Esophagus mucosa (tissue), 1 donor: ENCODE measurements at regions not wholly inside any gene's neighbourhood (a gene's known extent, or its start where the extent isn't known, plus 50 kb on each side); places are given as distances from the start of the nearest gene placed in this dataset.

Experiments
- ATAC-seq: fragments of 200-7000 bp; cut with Tn5 transposase; one replicate; pipeline ENCODE4 v1.9.1; 2020
- donor health status: DM: yes; HTN: yes; CAD: no.

DNA sequence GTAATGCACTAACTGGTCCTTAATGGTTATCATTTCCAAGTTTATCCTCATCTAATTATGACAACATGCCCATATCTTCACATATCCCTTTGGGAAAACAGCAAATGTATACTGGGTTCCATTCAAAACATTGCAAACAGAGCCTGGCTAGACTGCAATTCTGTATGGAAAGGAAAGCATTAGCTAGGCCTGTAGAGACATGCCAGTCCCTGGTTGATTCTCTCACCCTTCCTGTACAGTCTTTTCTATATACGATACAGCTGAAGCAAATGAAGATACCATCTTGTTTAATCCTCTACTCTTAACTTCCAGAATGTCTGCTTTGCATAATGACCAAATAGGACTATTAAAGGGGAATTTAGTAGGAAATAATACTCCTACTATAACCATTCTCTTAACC, 294.4 kb upstream of the MC4R start:
- ATAC-seq, result no peak

DNA sequence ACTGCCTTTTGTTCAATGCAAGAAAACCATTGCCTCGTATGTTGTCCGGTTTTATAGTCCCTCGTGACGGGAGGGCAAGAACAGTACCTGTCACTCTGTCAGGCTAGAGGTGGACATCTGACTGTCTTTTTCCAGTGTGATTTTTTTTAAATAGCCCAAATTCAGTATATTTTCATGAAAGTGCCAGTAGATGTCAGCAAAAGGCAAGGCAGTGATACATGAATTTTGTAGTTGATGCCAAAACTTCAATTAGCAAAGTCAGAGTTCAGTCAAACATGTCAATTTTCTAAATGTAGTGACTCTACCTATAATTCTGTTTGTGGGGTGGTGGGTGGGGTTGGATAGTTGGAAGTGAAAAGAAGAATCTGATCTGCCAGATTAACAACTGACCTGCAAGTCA, 296.0 kb upstream of the MC4R start:
- no peak for ATAC-seq

DNA sequence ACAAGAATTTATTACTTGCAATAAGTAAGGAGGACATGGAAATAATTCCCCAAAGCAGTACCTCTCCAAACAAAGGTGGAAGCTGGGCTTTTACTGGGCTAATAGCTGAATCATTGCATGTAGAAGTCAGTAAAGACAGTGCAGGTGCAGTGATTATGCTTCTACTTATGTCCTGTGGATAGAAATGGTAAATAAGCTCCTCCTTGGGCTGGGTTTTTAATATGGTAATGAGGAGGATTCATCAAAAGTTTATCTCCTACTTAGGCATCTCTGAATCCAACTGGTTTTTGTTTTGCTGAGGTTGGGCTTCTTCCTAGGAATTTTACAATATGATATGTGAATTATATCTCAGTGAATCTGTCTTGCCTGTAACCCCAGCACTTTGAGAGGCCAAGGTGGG, 297.4 kb upstream of the MC4R start:
- no peak for ATAC-seq

DNA sequence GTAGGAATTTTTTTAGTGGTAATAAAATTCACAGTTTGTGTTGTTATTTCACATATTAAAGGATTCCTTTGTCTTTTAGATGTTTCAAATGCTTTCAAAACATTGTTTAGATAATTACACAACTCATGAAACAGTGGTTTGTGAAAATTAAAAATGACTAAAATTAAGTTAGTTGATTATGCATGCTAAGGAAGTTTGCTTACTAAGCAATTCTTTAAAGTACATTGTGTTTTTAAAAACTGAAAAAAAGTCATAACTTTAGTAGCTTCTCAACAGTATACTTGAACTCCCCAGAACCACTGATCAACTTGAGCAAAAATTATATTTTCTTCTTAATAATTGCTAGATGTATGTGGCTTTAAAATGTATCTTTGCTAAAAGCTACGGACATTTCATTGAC, 298.4 kb upstream of the MC4R start:
- ATAC-seq, result no peak

DNA sequence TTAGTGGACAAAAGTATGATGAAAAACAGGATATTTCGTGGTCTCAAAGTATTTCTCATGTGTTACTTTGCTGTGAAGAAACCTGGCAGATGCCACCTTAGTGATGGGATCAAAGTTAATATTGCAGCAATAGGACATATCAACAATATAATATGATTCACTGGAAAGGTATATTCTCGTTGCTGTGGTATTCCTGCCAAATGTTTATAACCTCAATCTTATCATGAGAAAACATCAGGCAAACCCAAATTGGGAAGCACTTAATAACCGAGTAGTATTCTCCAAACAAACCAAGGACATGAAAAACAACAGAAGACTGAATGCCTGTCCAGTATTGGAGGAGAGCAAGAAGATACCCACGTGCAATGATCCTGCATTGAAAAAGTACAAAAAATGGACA, 302.6 kb upstream of the MC4R start:
- no peak for ATAC-seq

DNA sequence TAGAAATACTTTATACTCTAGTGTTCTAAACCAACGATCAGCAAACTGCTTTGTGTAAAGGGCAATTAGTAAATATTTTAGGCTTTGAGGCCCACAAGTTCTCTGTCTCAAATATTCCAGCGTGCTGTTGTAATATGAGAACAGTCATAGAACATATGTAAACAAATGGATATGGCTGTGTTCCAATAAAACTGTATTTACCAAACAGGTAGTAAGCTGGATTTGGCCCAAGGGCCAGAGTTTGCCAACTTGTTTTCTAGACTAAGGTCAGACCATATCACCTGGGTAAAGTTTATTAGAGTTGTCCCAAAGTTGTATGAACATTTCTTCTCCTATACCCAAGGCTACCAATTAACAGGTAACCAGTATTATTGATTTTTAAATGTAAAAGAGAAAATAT, 303.2 kb upstream of the MC4R start:
- no peak for ATAC-seq

DNA sequence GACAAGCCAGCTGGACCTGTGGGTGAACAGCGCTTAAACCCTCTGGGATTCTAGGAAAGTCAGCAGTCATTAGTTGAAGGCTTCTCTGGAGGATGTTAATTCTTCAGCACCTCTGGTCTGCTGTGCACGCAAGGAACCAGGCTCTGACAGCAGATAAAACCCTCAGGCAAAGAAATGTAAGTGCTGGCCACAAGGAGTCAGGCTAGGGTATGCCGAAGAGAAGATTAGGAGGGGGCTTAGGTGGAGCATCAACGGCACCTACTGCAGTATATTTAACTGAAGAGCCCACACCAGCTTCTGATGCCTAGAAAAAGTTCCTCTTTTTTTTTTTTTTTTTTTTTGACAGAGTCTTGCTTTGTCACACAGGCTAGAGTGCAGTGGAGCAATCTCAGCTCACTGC, 304.2 kb upstream of the MC4R start:
- ATAC-seq, result no peak

DNA sequence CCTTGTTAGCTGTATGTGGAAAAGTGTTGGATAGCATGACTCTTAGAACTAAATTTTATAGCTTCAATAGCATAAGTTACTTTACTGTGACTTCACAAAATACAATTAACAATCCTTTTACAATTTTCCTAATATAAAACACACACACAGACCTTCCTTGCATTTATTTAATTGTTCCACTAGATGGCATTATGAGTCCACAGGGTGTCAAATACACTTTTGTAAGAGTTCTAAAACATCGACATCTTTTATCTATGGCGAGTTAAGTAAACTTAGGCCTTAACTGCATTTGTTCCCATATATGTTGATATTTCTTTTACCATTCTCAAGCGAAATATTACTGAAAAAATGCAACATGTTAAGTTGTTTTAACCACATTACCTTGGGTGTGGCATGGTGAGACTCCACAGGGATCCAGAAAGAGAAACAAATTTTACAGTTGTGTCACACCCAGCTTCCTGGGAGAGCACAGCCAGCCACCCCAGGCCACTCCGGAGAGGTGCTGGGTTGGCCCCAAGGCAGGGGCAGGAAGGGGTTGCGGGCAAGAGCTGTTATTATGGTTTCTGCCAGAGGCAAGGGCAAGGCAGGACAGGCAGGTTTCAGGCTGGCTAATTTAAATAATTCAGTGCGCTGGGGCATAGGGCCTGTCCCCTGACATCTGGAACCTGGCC, 312.4 kb upstream of the MC4R start:
- no peak for ATAC-seq

DNA sequence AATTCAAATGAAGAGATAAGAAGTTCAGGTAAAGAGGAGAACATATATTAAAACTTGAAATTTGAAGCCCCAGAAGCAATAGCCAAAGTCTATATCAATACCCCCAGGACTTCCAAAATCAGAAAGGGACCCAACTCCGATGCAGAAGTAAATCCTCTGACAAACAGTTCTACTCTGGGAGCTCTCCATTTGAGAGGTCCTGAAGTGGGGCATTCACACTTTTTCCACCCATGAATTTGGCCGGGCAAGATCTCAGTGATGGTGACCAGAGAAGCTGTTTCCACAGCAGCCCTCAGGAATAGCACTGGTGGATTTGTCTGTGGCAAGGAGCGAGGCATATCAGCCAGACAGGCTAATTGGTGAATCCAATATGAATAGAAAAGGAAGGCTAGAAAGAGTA, 313.6 kb upstream of the MC4R start:
- ATAC-seq, result no peak

DNA sequence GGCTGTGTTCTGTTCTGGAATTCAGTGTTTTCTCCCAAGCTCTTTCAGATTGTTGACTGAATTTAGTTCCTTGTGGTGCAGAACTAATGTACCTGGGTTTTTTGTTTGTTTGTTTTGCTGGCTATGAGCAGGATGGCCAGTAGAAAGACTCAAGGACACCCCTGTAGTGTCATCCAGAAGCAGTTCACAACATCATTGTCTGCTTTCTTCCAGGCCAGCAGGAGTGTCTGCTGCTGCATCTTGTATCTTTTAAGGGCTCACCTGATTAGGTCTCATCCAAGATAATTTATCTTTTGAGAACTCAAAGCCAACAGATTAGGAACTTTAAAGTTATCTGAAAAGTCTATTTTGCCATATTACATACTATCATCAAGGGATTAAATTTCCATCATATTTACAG, 318.5 kb upstream of the MC4R start:
- no peak for ATAC-seq

DNA sequence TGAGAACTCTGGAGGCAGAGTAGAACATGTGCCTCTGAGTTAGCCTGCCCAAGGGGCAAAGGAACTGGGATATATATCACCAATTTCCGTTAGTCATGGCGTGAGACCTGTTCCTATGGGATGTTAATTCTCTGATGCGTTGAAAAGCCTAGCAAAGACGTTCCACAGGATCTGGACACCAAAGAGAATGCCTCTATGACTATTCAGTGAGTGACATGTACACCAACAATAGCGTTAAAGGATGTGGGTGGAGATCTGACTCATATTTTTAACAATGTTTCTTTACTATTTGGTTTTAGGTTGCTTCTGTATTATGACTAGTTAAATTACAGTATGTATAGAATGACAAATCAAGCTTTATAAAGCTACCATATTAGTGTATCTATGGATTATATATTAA, 320.9 kb upstream of the MC4R start:
- ATAC-seq, result peak; percentile 79

DNA sequence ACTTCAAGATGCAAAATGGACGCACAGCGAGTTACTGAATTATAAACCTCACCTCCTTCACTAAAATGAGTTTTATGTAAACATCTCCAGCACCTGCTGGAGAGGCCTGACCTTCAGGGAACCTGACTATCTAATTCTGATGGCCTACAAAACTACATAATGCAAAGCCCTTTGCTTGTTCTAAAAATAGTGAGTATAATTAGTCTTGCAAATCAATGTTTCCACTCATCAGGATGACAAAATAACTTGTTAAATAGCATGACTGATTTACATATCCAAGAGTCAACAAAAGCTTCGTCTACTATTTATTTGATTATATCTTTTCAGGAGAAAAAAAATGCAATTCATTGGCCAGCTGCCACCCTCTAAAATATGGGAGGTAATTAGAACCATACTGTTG, 326.3 kb upstream of the MC4R start:
- ATAC-seq, result no peak

DNA sequence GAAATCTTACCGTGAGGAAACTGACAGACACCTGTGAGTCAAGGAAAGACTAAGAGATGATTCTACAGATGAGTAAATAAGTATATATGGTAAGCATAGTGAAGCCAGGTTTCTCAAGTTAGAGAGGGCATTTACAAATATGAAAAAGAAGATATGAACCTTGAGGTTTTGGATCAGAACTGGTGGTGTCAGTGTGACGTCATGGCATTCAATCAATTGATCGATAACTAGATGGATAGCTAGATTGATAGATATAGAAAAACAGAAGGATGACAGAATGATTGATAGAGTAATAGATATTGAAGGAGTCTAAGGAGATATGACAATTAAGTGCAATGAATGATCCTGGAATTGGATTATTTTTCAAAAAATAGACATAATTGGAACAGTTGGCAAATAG, 350.2 kb upstream of the MC4R start:
- no peak for ATAC-seq

DNA sequence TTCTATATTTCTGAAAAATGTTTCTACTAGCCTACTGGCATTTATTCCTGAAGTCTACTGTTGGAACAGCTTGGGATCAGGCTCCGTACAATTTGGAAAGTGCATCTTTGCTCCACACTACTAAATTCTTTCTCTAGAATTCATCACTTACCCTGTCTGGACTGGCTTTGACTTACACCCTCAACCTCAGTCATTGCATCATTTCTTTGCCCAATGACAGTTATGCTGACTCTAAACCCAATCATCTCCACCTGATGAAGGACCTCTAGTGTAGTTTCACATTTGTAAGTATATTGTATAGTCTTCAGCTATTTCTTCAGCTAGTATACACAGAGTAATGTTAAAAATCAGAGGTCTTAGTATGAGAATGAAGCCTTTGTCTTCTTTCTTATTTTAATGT, 359.6 kb upstream of the MC4R start:
- no peak for ATAC-seq

DNA sequence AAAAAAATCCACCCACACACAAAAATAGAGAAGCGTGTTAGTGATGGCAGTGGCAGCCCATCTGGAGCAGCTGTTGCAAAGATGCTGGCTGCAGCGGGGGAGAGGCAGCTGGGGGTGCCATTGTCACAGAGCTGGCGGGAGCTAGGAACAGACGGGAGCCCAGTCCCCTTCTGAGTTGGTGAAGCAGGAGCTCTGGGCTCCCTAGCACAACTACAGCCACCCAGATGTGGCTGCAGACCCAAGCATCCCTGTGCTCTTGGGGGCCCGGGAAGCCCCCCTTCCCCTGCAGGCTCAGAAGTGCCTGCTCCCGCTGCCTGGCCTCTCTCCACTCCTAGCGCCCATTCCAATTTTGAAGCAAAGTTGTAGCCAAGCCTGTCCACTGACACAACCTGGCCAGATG, 366.6 kb upstream of the MC4R start:
- ATAC-seq, result no peak

DNA sequence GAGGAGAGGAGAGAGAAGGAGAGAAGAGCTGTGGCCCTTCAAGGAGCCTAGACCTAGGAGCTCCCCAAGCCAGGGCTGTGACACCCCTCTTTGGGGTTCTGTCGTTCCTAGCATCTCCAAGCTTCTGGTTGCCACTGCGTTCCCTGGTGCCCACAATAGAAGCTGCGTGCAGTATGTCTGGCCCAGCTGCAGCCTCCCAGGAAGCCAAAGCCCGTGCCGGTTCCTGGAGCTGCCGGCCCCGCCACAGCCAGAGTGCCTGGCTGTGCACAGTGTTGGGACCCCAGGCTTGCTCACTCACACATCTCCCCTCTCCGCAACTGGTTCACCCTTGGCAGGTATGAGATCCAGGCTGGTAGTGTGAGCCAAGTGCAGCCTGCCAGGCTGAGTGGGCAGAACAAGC, 367.7 kb upstream of the MC4R start:
- ATAC-seq, result no peak

DNA sequence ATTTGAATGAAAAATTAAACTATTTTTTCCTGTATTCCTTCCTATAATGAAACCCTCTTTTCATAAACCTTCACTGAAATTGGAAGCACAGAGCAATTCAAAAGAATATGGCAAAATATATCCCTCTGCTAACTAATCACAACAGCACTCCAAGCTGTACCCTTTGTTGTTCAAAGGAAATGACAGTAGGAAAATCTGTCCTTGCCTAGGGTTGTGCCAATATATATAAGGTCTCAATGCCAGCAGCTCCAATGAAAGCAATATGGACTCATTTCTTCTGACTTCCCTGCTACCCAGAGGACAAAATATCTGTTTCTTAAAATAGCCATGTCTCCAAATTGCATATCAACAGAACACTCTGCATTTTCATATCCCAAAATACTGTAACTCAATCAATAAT, 373.9 kb upstream of the MC4R start:
- ATAC-seq, result no peak

DNA sequence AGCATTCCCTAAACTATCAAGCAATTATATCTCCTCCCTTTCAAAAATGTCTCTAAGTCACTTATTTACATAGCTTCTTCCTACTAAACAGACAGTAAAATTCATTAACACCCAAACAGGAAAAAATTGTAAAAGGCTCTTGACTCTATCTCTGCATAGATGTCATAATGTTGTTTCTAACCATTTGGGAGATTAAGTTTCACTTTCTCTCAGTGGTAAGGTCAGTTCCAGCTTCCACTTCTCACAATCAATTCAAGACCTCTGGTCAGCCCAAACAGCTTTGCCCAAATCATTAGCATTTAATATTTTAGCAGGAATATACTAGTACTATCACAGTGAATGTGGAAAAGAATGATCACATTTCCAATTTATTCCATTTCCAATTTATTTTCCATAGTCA, 374.3 kb upstream of the MC4R start:
- ATAC-seq, result no peak

DNA sequence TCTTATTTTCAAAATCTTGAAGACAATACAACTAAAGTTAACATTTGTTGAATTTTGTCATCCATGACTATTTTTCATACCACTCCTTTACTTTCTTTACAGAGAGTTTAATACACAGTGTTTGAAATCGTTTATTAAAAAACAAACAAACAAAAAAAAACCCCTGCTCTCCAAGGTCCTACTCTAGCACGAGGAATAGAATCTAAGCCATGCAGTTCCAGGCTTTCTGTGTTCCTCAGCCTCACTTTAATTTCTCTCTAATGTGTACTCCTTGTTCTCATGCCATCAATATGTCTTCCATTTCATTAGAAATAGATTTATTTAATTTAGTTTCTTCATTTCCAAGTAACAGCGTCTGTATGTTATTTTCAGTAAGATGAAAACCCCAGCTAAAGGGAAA, 381.2 kb upstream of the MC4R start:
- ATAC-seq, result no peak

DNA sequence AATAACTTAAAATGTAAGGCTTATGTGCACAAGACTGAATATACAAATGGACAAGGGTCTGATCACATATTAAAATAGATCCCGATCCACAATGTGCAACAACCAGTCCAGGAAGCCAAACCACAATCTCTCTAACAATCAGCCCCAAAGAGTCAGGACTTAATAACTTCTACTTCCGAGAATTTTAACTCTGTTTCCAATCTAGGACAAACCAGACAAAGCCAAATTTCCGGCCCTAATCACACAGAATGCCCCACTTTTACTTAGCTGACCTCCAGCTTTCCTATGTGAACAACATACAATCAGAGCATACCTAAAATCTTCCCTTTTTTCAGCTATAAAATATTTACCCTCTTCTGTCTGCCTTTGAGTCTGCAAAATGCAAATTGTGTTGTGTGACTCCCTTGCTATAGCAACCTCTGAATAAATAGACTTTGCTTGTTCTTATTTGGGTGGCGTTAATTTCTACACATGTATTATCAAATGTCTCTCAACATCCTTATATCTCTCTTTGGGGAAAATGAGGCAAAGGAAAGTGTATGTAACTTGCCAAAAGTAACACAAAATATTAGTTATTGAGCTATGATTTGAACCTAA, 381.9 kb upstream of the MC4R start:
- ATAC-seq, result no peak

DNA sequence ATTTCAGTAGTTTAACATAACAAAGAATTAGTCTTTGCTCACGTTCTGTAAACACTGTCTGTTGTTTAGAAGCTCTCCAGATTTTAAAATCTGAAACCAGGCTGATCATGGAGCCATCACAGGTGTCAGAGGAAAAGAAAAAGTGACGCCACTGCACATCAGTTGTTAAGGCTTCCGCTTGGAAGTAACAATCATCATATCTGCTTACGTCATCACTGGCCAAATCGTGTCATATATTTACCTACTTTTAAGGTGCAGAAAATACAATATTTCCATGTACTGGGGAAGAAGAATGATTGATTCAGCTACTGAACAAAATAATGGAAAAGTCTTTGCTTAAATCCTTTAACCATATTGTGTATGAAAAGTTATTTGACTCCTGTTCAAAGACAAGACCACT, 382.6 kb upstream of the MC4R start:
- ATAC-seq, result no peak

DNA sequence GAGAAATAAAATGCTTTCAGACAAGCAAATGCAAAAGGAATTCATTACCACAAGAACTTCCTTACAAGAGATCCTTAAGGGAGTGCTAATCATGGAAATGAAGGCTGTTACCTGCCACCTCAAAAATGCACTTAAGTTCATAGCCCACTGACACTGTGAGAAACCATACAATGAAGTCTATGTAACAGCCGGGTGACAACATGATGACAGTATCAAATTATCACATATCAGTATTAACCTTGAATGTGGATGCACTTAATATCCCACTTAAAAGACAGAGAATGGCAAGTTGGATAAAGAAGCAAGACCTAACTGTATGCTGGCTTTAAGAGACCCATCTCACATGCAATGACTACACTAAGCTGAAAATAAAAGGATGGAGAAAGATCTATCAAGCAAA, 403.4 kb upstream of the MC4R start:
- ATAC-seq, result no peak

DNA sequence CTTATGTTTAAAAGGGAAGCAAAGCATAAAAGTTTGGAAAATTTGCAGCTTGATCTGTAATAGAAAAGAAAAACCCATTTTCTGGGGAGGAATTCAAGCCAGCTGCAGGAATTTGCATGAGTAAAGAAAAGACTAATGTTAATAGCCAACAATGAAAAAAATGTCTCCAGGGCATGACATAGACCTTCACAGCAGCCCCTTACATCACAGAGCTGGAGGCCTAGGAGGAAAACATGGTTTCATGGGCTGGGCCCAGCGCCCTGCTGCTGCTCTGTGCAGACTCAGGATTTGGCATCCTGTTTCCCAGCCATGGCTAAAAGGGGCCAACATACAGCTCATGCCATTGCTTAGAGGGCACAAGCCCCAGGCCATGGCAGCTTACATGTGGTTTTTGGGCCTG, 411.6 kb upstream of the MC4R start:
- no peak for ATAC-seq

DNA sequence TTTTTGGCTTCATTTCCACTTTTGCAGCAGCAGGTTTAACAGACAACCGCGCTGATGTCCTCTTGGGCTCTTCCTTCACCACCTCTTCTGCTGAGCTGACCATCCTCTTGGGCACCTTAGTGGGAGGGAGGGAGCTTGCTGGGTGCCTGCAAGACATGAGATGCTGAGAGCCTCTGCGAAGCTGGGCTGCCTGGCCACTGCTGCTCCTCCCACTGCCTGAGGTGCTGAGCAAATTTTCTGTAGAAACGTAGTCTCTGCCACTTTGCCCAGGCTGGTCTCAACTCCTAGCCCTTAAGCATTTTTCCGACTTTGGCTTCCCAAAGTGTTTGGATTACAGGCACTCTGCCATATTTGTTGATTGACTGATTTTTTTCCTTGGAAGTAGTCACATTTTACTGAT, 422.2 kb upstream of the MC4R start:
- no peak for ATAC-seq

DNA sequence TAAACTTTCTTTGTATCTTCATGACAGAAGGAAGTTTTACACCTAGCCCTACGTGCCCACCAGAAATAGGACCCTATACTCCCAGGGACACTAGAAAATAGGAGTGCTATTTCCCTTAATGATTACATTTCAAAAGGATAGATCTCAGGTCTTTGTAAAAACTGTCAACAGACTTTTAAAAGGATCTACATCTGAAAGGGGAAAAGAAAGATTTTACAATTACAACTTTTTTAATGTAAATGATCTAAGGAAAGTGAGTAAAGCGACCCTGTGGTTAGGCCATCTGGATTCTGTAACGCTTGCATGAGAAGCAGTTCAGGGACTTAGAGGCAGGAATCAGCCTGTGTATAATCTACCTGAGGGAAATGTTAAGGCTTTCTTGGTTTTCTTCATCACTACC, 431.8 kb upstream of the MC4R start:
- ATAC-seq, result no peak
